Loucy (cell line): ENCODE measurements at regions not wholly inside any gene's neighbourhood (a gene's known extent, or its start where the extent isn't known, plus 50 kb on each side); places are given as distances from the start of the nearest gene placed in this dataset.

Experiments
- H2AFZ ChIP-seq: fragments of 200-600 bp; sonication (generic); 2 replicates; pipeline ENCODE4 v1.6.0; 2016; ENCODE audit warnings: antibody characterized with exemption, mild to moderate bottlenecking, low read length, moderate library complexity
- H3F3A ChIP-seq: fragments of 200-600 bp; 2 replicates; pipeline ENCODE4 v1.6.0; 2016; ENCODE audit warnings: antibody characterized with exemption, low read depth, mild to moderate bottlenecking
- H3K27me3 ChIP-seq: fragments of 200-600 bp; sonication (generic); 2 replicates; pipeline ENCODE4 v1.6.1; 2014; ENCODE audit warnings: low read length, mild to moderate bottlenecking; ENCODE audit not compliant: insufficient read depth, poor library complexity, severe bottlenecking
- H3K36me3 ChIP-seq: fragments of 200-600 bp; sonication (generic); 2 replicates; pipeline ENCODE4 v1.6.1; 2016; ENCODE audit warnings: low read length; ENCODE audit not compliant: insufficient read depth
- H3K4me1 ChIP-seq: fragments of 200-600 bp; sonication (generic); 2 replicates; pipeline ENCODE4 v1.5.1; 2014; ENCODE audit warnings: low read length, mild to moderate bottlenecking; ENCODE audit not compliant: insufficient read depth, poor library complexity, severe bottlenecking
- H3K4me2 ChIP-seq: fragments of 200-600 bp; sonication (generic); 2 replicates; pipeline ENCODE4 v1.6.0; 2014; ENCODE audit warnings: antibody characterized with exemption, low read length, low read depth, mild to moderate bottlenecking; ENCODE audit not compliant: poor library complexity, severe bottlenecking
- H3K4me3 ChIP-seq: fragments of 200-600 bp; sonication (generic); 2 replicates; pipeline ENCODE4 v1.5.1; 2014; ENCODE audit warnings: low read length, mild to moderate bottlenecking, mixed read lengths; ENCODE audit not compliant: poor library complexity, severe bottlenecking
- H3K79me2 ChIP-seq: fragments of 200-600 bp; sonication (generic); 2 replicates; pipeline ENCODE4 v1.6.1; 2014; ENCODE audit warnings: low read length; ENCODE audit not compliant: insufficient read depth
- H3K9ac ChIP-seq: fragments of 200-600 bp; sonication (generic); 2 replicates; pipeline ENCODE4 v1.6.0; 2014; ENCODE audit warnings: mild to moderate bottlenecking, low read depth, low read length, moderate library complexity; ENCODE audit not compliant: poor library complexity, severe bottlenecking
- H3K9me2 ChIP-seq: fragments of 200-600 bp; sonication (generic); replicated peaks from 2 replicates; pipeline ENCODE4 v1.6.1; 2016; ENCODE audit warnings: low read depth, low read length, mixed read lengths
- H3K9me3 ChIP-seq: fragments of 200-600 bp; sonication (generic); 2 replicates; pipeline ENCODE4 v1.6.1; 2014; ENCODE audit warnings: mild to moderate bottlenecking, antibody characterized with exemption, low read length, low read depth; ENCODE audit not compliant: insufficient read depth
- H4K20me1 ChIP-seq: fragments of 200-600 bp; sonication (generic); 2 replicates; pipeline ENCODE4 v1.6.0; 2014; ENCODE audit warnings: antibody characterized with exemption, low read length, mild to moderate bottlenecking; ENCODE audit not compliant: insufficient read depth, poor library complexity, severe bottlenecking
- CTCF ChIP-seq: fragments of 200-600 bp; sonication (generic); conservative IDR thresholded peaks from 2 replicates; pipeline ENCODE4 v1.5.1; 2014; ENCODE audit warnings: mild to moderate bottlenecking, antibody characterized with exemption, low read length
- EZH2phosphoT487 ChIP-seq: fragments of 200-600 bp; IDR thresholded peaks from 2 replicates; pipeline ENCODE4 v1.6.1; 2018; ENCODE audit warnings: antibody characterized with exemption, mild to moderate bottlenecking, moderate library complexity, borderline replicate concordance

- H3K9me2 ChIP-seq, result no peaks in the 10 kb centered on the region
Measured at GRCh38 chr16:59849716-59850115, 1115.6 kb upstream of the GOT2 start.

GRCh38 chr16:59848296-59848695, 1114.2 kb upstream of the GOT2 start:
- Histone ChIP-seq H3F3A (no peaks in the 10 kb centered on the region), H3K79me2 (no peaks in the 10 kb centered on the region), H3K4me1 (no peaks in the 10 kb centered on the region), H3K36me3 (no peaks in the 10 kb centered on the region), H3K27me3 (no peaks in the 10 kb centered on the region), H3K9me3 (no peaks in the 10 kb centered on the region), H3K9ac (no peak overlapping the region), H2AFZ (no peak overlapping the region), H3K4me3 (no peak overlapping the region), H3K9me2 (no peaks in the 10 kb centered on the region), H4K20me1 (no peaks in the 10 kb centered on the region), H3K4me2 (no peak overlapping the region)
- TF ChIP-seq CTCF, result no peak

More at GRCh38 chr16:59849716-59850115, 1115.6 kb upstream of the GOT2 start:
- H3K9ac ChIP-seq, result no peak overlapping the region
- H3F3A ChIP-seq, result no peaks in the 10 kb centered on the region
- H3K79me2 ChIP-seq, result no peaks in the 10 kb centered on the region
- no peak overlapping the region for H3K4me2 ChIP-seq
- H3K27me3 ChIP-seq, result no peaks in the 10 kb centered on the region
- no peak overlapping the region for H3K4me3 ChIP-seq
- H3K36me3 ChIP-seq, result no peaks in the 10 kb centered on the region
- no peak for TF ChIP-seq EZH2phosphoT487
- no peak for TF ChIP-seq CTCF
- no peaks in the 10 kb centered on the region for H3K9me3 ChIP-seq
- H2AFZ ChIP-seq, result no peak overlapping the region
- no peaks in the 10 kb centered on the region for H4K20me1 ChIP-seq
- H3K4me1 ChIP-seq, result no peaks in the 10 kb centered on the region

GRCh38 chr16:59840169-59840568, 1106.1 kb upstream of the GOT2 start:
- Histone ChIP-seq H3K9ac (no peak overlapping the region), H2AFZ (no peak overlapping the region)
- TF ChIP-seq EZH2phosphoT487 (no peak), CTCF (no peak)

More at GRCh38 chr16:59840169-59840568, 1106.1 kb upstream of the GOT2 start:
- no peak overlapping the region for H3K4me2 ChIP-seq
- H3K9me2 ChIP-seq, result no peaks in the 10 kb centered on the region
- H4K20me1 ChIP-seq, result no peaks in the 10 kb centered on the region
- H3K27me3 ChIP-seq, result no peaks in the 10 kb centered on the region
- H3K9me3 ChIP-seq, result no peaks in the 10 kb centered on the region
- H3K4me1 ChIP-seq, result no peaks in the 10 kb centered on the region
- H3K4me3 ChIP-seq, result no peak overlapping the region
- H3K79me2 ChIP-seq, result no peaks in the 10 kb centered on the region
- H3K36me3 ChIP-seq, result no peaks in the 10 kb centered on the region
- H3F3A ChIP-seq, result no peaks in the 10 kb centered on the region
